ENCODE measurements at regions not wholly inside any gene's neighbourhood (a gene's known extent, or its start where the extent isn't known, plus 50 kb on each side); places are given as distances from the start of the nearest gene placed in this dataset.

- intact Hi-C loops (cut with DNase I), result no loop called here
- Histone ChIP-seq H3K4me3 (no peak overlapping the region), H3K27me3 (no peaks in the 10 kb centered on the region), H3K27ac (no peak overlapping the region), H3K36me3 (no peaks in the 10 kb centered on the region), H3K4me1 (peaks cover 8% of the 10 kb centered on the region), H3K9me3 (no peaks in the 10 kb centered on the region)
- DNase-seq, result no peak
- no peak for TF ChIP-seq CTCF (IDR thresholded peaks at IDR 0.05)
- ATAC-seq, result no peak
Observed at GRCh38 chr2:215812966-215813365, 200.4 kb downstream of the MREG start.

- intact Hi-C loops (cut with DNase I), result no loop called here
- peaks cover 8% of the 10 kb centered on the region for H3K4me1 ChIP-seq
- ATAC-seq (peak; percentile 74), DNase-seq (no peak)
- no peak for TF ChIP-seq CTCF (IDR thresholded peaks at IDR 0.05)
- no peak overlapping the region for H3K4me3 ChIP-seq
- H3K27me3 ChIP-seq, result no peaks in the 10 kb centered on the region
- H3K9me3 ChIP-seq, result no peaks in the 10 kb centered on the region
- no peaks in the 10 kb centered on the region for H3K36me3 ChIP-seq
- H3K27ac ChIP-seq, result no peak overlapping the region
Observed at GRCh38 chr2:215811409-215812345, 201.7 kb downstream of the MREG start.

- no peak for ATAC-seq
- Histone ChIP-seq H3K9me3 (no peaks in the 10 kb centered on the region), H3K27ac (no peak overlapping the region), H3K4me3 (no peak overlapping the region), H3K36me3 (no peaks in the 10 kb centered on the region), H3K27me3 (no peaks in the 10 kb centered on the region), H3K4me1 (peaks cover 8% of the 10 kb centered on the region)
- intact Hi-C loops (cut with DNase I), result no loop called here
- no peak for TF ChIP-seq CTCF (IDR thresholded peaks at IDR 0.05)
- DNase-seq, result no peak
Observed at GRCh38 chr2:215811003-215811402, 202.3 kb downstream of the MREG start.

- ATAC-seq (no peak), DNase-seq (no peak)
- H3K27me3 ChIP-seq, result no peaks in the 10 kb centered on the region
- TF ChIP-seq CTCF (IDR thresholded peaks at IDR 0.05), result no peak
- H3K4me3 ChIP-seq, result no peak overlapping the region
- H3K27ac ChIP-seq, result no peak overlapping the region
- intact Hi-C loops (cut with DNase I), result no loop called here
- no peaks in the 10 kb centered on the region for H3K9me3 ChIP-seq
- peaks cover 8% of the 10 kb centered on the region for H3K4me1 ChIP-seq
- H3K36me3 ChIP-seq, result no peaks in the 10 kb centered on the region
Observed at GRCh38 chr2:215808996-215809395, 204.4 kb downstream of the MREG start.

- ATAC-seq (no peak), DNase-seq (no peak)
- no peak overlapping the region for H3K27ac ChIP-seq
- no peaks in the 10 kb centered on the region for H3K27me3 ChIP-seq
- no peak overlapping the region for H3K4me3 ChIP-seq
- no peaks in the 10 kb centered on the region for H3K9me3 ChIP-seq
- TF ChIP-seq CTCF (IDR thresholded peaks at IDR 0.05), result no peak
- no peaks in the 10 kb centered on the region for H3K36me3 ChIP-seq
- intact Hi-C loops (cut with DNase I), result no loop called here
- H3K4me1 ChIP-seq, result peaks cover 8% of the 10 kb centered on the region
Observed at GRCh38 chr2:215808194-215808593, 205.2 kb downstream of the MREG start.
